HepG2 (cell line): ENCODE measurements at regions not wholly inside any gene's neighbourhood (a gene's known extent, or its start where the extent isn't known, plus 50 kb on each side); places are given as distances from the start of the nearest gene placed in this dataset.

Experiments used
- ATAC-seq: fragments of 200-7000 bp; cut with Tn5 transposase; 3 replicates; pipeline ENCODE4 v1.9.1; 2020; ENCODE audit warnings: mild to moderate bottlenecking, moderate library complexity
- BruUV-seq: library from RNA; stranded (reverse); fragments of 400-500 nt; replicated peaks from 2 replicates; lab custom pipeline; 2021; lab: Mats Ljungman, UMichigan
- CTCF ChIA-PET: fragments of 300-600 bp; formaldehyde crosslinking; extraction: SDS; loops from one replicate; lab custom pipeline; 2021; ENCODE audit warnings: low total read pairs, inconsistent platforms, low intra/inter-chr PET ratio; lab: Yijun Ruan, JAX
- POLR2A ChIA-PET: fragments of 350-600 bp; sonication (Branson Sonifier 250); formaldehyde crosslinking; loops from one replicate; lab custom pipeline; 2020; ENCODE audit warnings: antibody characterized with exemption, inconsistent platforms; lab: Yijun Ruan, JAX
- DNase-seq: peaks from one replicate; pipeline ENCODE4 v3.0.0-alpha.2; 2015; ENCODE audit warnings: low spot score
- FAIRE-seq: peaks from 3 replicates; lab custom pipeline; 2011; peaks lifted over from hg19 to GRCh38; lab: Jason Lieb, UNC
- H2AFZ ChIP-seq: one replicate; pipeline ENCODE4 v1.6.1; 2011; ENCODE audit warnings: low read length, inconsistent platforms
- H3K27ac ChIP-seq: fragments of 300-600 bp; 3 replicates; pipeline ENCODE4 v1.8.0; 2011; ENCODE audit warnings: mixed run types, mild to moderate bottlenecking, mixed read lengths, low read length, inconsistent platforms; ENCODE audit not compliant: insufficient read depth; ENCODE audit errors: extremely low read length
- H3K27me3 ChIP-seq, 2 experiments: fragments of 200-600 bp in 1 of 2; 2 replicates in 1 of 2; 3 replicates in 1 of 2; pipeline versions ENCODE4 v1.6.0 to v1.8.0; 2011; ENCODE audit warnings: low read length in 2 of 2, mild to moderate bottlenecking in 2 of 2, moderate library complexity in 2 of 2, inconsistent platforms in 1 of 2; ENCODE audit not compliant: insufficient read depth in 2 of 2, control insufficient read depth in 1 of 2
- H3K36me3 ChIP-seq, 2 experiments: fragments of 200-600 bp in 1 of 2; replicated peaks in 1 of 2; 2 replicates in 1 of 2; 3 replicates in 1 of 2; pipeline versions ENCODE4 v1.5.1 to v1.8.0; 2011; ENCODE audit warnings: low read length in 2 of 2, inconsistent platforms in 1 of 2; ENCODE audit not compliant: insufficient read depth in 2 of 2, control insufficient read depth in 1 of 2
- H3K4me1 ChIP-seq: 2 replicates; pipeline ENCODE4 v1.5.1; 2012; ENCODE audit warnings: low read length, inconsistent platforms; ENCODE audit not compliant: insufficient read depth
- H3K4me2 ChIP-seq: 2 replicates; pipeline ENCODE4 v1.6.0; 2011; ENCODE audit warnings: low read depth, low read length, inconsistent platforms
- H3K4me3 ChIP-seq, 3 experiments: fragments of 200-600 bp in 1 of 3; sonication (generic), shearing (Covaris generic) in 1 of 3; replicated peaks in 1 of 3; 2 replicates each; pipeline ENCODE4 v1.5.1; 2011 to 2016; ENCODE audit warnings: low read length in 3 of 3, inconsistent platforms in 2 of 3, low read depth in 2 of 3, mild to moderate bottlenecking in 2 of 3, control low read depth in 1 of 3, mixed read lengths in 1 of 3; ENCODE audit not compliant: insufficient read depth in 1 of 3
- H3K79me2 ChIP-seq: one replicate; pipeline ENCODE4 v1.6.1; 2011; ENCODE audit warnings: low read length, inconsistent platforms; ENCODE audit not compliant: insufficient read depth
- H3K9ac ChIP-seq: 2 replicates; pipeline ENCODE4 v1.6.0; 2011; ENCODE audit warnings: mild to moderate bottlenecking, low read depth, low read length, inconsistent platforms; ENCODE audit not compliant: insufficient read depth
- H3K9me3 ChIP-seq: 2 replicates; pipeline ENCODE4 v1.5.1; 2012; ENCODE audit warnings: mild to moderate bottlenecking, low read length
- H4K20me1 ChIP-seq: 2 replicates; pipeline ENCODE4 v1.6.0; 2011; ENCODE audit warnings: inconsistent platforms, mild to moderate bottlenecking, low read length, moderate library complexity; ENCODE audit not compliant: insufficient read depth
- FOXK2 ChIP-seq: fragments of 450-650 bp; IDR thresholded peaks from 2 replicates; pipeline ENCODE4 v1.6.1; 2016
- MED13 ChIP-seq: sonication (generic); formaldehyde crosslinking; IDR thresholded peaks from 2 replicates; pipeline ENCODE4 v1.5.0; 2020; ENCODE audit warnings: missing genetic modification reagents
- MTA1 ChIP-seq: sonication (generic); formaldehyde crosslinking; IDR thresholded peaks from 2 replicates; pipeline ENCODE4 v1.4.0; 2020; ENCODE audit warnings: missing genetic modification reagents, mild to moderate bottlenecking, borderline replicate concordance
- SP5 ChIP-seq: IDR thresholded peaks from 2 replicates; pipeline ENCODE4 v1.6.1; 2016; ENCODE audit warnings: low read depth, borderline replicate concordance
- ZNF407 ChIP-seq: sonication (generic); formaldehyde crosslinking; IDR thresholded peaks from one replicate; pipeline ENCODE4 v1.5.1; 2020; ENCODE audit warnings: mild to moderate bottlenecking, missing genetic modification reagents; ENCODE audit errors: not compliant biosample characterization
- ZNF430 ChIP-seq: sonication (generic); formaldehyde crosslinking; IDR thresholded peaks from 2 replicates; pipeline ENCODE4 v1.9.0; 2021; ENCODE audit warnings: mild to moderate bottlenecking, missing genetic modification reagents
- WGBS: methylation state at CpG from one replicate; pipeline ENCODE4 v1.1.6; 2017; ENCODE audit warnings: low lambda C conversion rate; 5-methylcytosine and 5-hydroxymethylcytosine counted together
- in situ Hi-C: cut with HindIII; loops from 2 replicates; pipeline ENCODE4 v1.10.0; 2017; ENCODE audit warnings: low pct_unique_long_range_greater_than_20kb; ENCODE audit not compliant: extremely low pct_ligation_motif_present
- intact Hi-C: fragments of 100-400 bp; cut with micrococcal nuclease; formaldehyde crosslinking; loops from one replicate; pipeline ENCODE4 v1.10.0; 2022; ENCODE audit not compliant: unreplicated experiment

GRCh38 chr2:155872396-155872795 is 460.1 kb downstream of the NR4A2 start:
- H3K4me3 ChIP-seq, result no peak overlapping the region
- no TSS peak for BruUV-seq
- no peak for TF ChIP-seq SP5 (CRISPR knock-in tag)
- TF ChIP-seq ZNF430 (CRISPR knock-in tag), result no peak
- TF ChIP-seq MED13 (CRISPR knock-in tag), result no peak
- TF ChIP-seq FOXK2, result no peak
- no peak for TF ChIP-seq MTA1 (CRISPR knock-in tag)
- TF ChIP-seq ZNF407 (CRISPR knock-in tag), result no peak
- in situ Hi-C loops, result no loop called here
- H3K79me2 ChIP-seq, result no peaks in the 10 kb centered on the region
- no peak overlapping the region for H2AFZ ChIP-seq
- no peaks in the 10 kb centered on the region for H3K36me3 ChIP-seq
- ChIA-PET CTCF (no interaction called here), POLR2A (no interaction called here)
- no peak for FAIRE-seq
- no peak for ATAC-seq
- no peak overlapping the region for H3K27ac ChIP-seq
- no peak for DNase-seq
- no peaks in the 10 kb centered on the region for H3K4me1 ChIP-seq
- no peaks in the 10 kb centered on the region for H3K27me3 ChIP-seq
- peaks cover 21% of the 10 kb centered on the region for H3K9me3 ChIP-seq
- WGBS, result 43% methylated on average over 3 of the region's 3 CpGs
- intact Hi-C loops, result no loop called here
- no peak overlapping the region for H3K9ac ChIP-seq
- no peak overlapping the region for H3K4me2 ChIP-seq
- no peaks in the 10 kb centered on the region for H4K20me1 ChIP-seq
